PFSK-1 (cell line): ENCODE measurements at regions not wholly inside any gene's neighbourhood (a gene's known extent, or its start where the extent isn't known, plus 50 kb on each side); places are given as distances from the start of the nearest gene placed in this dataset.

Source experiments
- FOXP2 ChIP-seq: optimal IDR thresholded peaks from 2 replicates; pipeline ENCODE3; 2011; ENCODE audit warnings: borderline replicate concordance, control low read depth, inconsistent platforms; ENCODE audit not compliant: insufficient read depth; ENCODE audit errors: extremely low read length, extremely low read depth
- POLR2AphosphoS5 ChIP-seq: IDR thresholded peaks from 2 replicates; pipeline ENCODE4 v1.6.1; 2012; ENCODE audit warnings: low read depth, mild to moderate bottlenecking, control low read depth, low read length, moderate library complexity
- REST ChIP-seq, 2 experiments: IDR thresholded peaks; 2 replicates each; pipeline versions ENCODE4 v1.6.1 to v1.8.0; 2011 to 2012; ENCODE audit warnings: low read depth in 2 of 2, low read length in 2 of 2, control low read depth in 1 of 2, inconsistent platforms in 1 of 2, mild to moderate bottlenecking in 1 of 2, moderate library complexity in 1 of 2; ENCODE audit not compliant: insufficient read depth in 1 of 2
- TAF1 ChIP-seq: IDR thresholded peaks from 2 replicates; pipeline ENCODE4 v1.6.1; 2012; ENCODE audit warnings: low read length, control low read depth, borderline replicate concordance; ENCODE audit not compliant: insufficient read depth

DNA sequence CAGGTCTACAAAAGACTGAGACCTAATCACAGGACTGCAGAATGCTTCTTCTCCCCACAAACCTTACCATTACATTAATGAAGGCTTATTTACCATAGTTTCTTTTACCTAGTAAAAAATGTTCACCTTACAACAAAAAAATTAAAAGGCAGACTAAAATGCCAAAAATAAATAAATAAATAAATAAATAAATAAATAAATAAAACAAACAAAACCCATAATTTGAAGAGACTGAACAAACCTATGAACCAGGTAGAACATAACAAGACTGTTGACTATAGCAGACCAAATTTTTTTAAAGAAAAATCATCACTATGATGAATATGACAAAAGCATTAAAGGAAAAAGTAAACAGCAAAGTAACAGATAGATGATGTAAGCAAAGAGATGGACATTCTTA lies 946.3 kb downstream of the EPHA7 start:
- TF ChIP-seq POLR2AphosphoS5, result no peak
- no peak for TF ChIP-seq FOXP2
- no peak for TF ChIP-seq TAF1
- TF ChIP-seq REST (IDR thresholded peaks at IDR 0.05; ENCODE audit: insufficient read depth in 1 of 2, low read depth in 2 of 2, low read length in 2 of 2), result no peak
